CD8-positive, alpha-beta memory T cell (primary cell): ENCODE measurements at regions not wholly inside any gene's neighbourhood (a gene's known extent, or its start where the extent isn't known, plus 50 kb on each side); places are given as distances from the start of the nearest gene placed in this dataset.
"Not testable (repeated sequence)": the region's sequence is repeated elsewhere in the genome, so short reads cannot be mapped to it uniquely, and the experiment has no call there.

Source experiments
- CTCF ChIA-PET: fragments of 350-600 bp; sonication (Branson Sonifier 250); formaldehyde crosslinking; loops from one replicate; lab custom pipeline; 2021; ENCODE audit warnings: antibody characterized with exemption; lab: Charles Lee
- POLR2A ChIA-PET: fragments of 350-600 bp; sonication (Branson Sonifier 250); formaldehyde crosslinking; loops from one replicate; lab custom pipeline; 2021; ENCODE audit warnings: antibody characterized with exemption; lab: Charles Lee
- DNase-seq, 5 donors: peaks; one replicate each; pipeline versions ENCODE4 v3.0.0 to v3.0.0-alpha.2; 2020 to 2022; ENCODE audit warnings: mixed read lengths in 1 of 5
- H3K27ac ChIP-seq: one replicate; pipeline ENCODE4 v1.7.0; 2013; ENCODE audit warnings: low read depth, mild to moderate bottlenecking, low read length, moderate library complexity
- H3K27me3 ChIP-seq: 2 replicates; pipeline ENCODE4 v1.7.0; 2013; ENCODE audit warnings: low read length, mild to moderate bottlenecking; ENCODE audit not compliant: insufficient read depth, poor library complexity, severe bottlenecking
- H3K36me3 ChIP-seq: 2 replicates; pipeline ENCODE4 v1.7.0; 2013; ENCODE audit warnings: mild to moderate bottlenecking, low read length, moderate library complexity; ENCODE audit not compliant: insufficient read depth
- H3K4me1 ChIP-seq: 2 replicates; pipeline ENCODE4 v1.7.0; 2013; ENCODE audit warnings: mild to moderate bottlenecking, low read length, moderate library complexity; ENCODE audit not compliant: insufficient read depth
- H3K4me3 ChIP-seq: 2 replicates; pipeline ENCODE4 v1.7.0; 2013; ENCODE audit warnings: mild to moderate bottlenecking, low read length
- H3K9me3 ChIP-seq: 2 replicates; pipeline ENCODE4 v1.7.0; 2013; ENCODE audit warnings: mild to moderate bottlenecking, low read length
- H3K27ac Mint-ChIP-seq, 8 donors: one replicate each; pipeline ENCODE4 v1.8.0; 2020 to 2021; ENCODE audit warnings: mixed read lengths in 8 of 8, mild to moderate bottlenecking in 6 of 8, inconsistent platforms in 3 of 8, moderate library complexity in 3 of 8
- H3K27me3 Mint-ChIP-seq, 2 donors: one replicate each; pipeline ENCODE4 v1.8.0; 2020 to 2021; ENCODE audit warnings: mixed read lengths in 2 of 2, mild to moderate bottlenecking in 1 of 2, moderate library complexity in 1 of 2
- H3K36me3 Mint-ChIP-seq, 3 donors: one replicate each; pipeline ENCODE4 v1.8.0; 2020 to 2021; ENCODE audit warnings: mixed read lengths in 3 of 3, inconsistent platforms in 1 of 3, mild to moderate bottlenecking in 1 of 3
- H3K4me1 Mint-ChIP-seq, 3 donors: one replicate each; pipeline ENCODE4 v1.8.0; 2020 to 2021; ENCODE audit warnings: mixed read lengths in 3 of 3, inconsistent platforms in 1 of 3, mild to moderate bottlenecking in 1 of 3
- H3K4me3 Mint-ChIP-seq, 7 donors: one replicate each; pipeline ENCODE4 v1.8.0; 2020 to 2021; ENCODE audit warnings: mixed read lengths in 7 of 7, mild to moderate bottlenecking in 6 of 7, moderate library complexity in 4 of 7, inconsistent platforms in 2 of 7
- H3K9me3 Mint-ChIP-seq, 5 donors: one replicate each; pipeline ENCODE4 v1.8.0; 2020 to 2022; ENCODE audit warnings: mixed read lengths in 5 of 5, mild to moderate bottlenecking in 3 of 5, moderate library complexity in 2 of 5, inconsistent platforms in 1 of 5

DNA sequence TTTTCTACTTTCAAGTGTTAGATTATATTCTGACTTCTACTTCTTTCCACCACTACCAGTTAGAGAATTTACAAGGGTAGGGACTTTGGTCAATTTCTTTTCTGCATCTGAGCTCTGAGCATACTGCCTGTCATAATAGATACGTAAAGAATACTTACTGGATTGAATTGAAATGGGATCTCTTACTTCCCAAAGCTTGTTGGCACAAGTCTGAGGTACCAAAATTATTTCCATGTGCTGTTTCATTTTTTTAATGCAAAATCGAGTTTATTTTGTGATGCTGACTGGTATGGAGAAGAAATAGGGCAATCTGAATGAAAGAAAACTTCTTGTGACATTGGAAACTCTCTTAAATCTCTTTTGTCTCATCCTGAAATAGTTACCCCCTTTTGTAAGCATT, 428.9 kb downstream of the SPATA31D1 start:
- POLR2A ChIA-PET: no interaction called here
- Histone ChIP-seq H3K9me3 (no peaks in the 10 kb centered on the region), H3K4me3 (no peak overlapping the region), H3K27me3 (no peaks in the 10 kb centered on the region), H3K36me3 (no peaks in the 10 kb centered on the region), H3K27ac (no peak overlapping the region), H3K4me1 (no peaks in the 10 kb centered on the region)
- Mint-ChIP-seq H3K27ac (no peak overlapping the region), H3K36me3 (no peaks in the 10 kb centered on the region), H3K9me3 (peaks cover 0 to 27% (median 14%) of the 10 kb centered on the region in 5 donors), H3K4me1 (no peaks in the 10 kb centered on the region), H3K4me3 (no peak overlapping the region), H3K27me3 (no peaks in the 10 kb centered on the region)
- CTCF ChIA-PET: no interaction called here
- DNase-seq: no peak

DNA sequence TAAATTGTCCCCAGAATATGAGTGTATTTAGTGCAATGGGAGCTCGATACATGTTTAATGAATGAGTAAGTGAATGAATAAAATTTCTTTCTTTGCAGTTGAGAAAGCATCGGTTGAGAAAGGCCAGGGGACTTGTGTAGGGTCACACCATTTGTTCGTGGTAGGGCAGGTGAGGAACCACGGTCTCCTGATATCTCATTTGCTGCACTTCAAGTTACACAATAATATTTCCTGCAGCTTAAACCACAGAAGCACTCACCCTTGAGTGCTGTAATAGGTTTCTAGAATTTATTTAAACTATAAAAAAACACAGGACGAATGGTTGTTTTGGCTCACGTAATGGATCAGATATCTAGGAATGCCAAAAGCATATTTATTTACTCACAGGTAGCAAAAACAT, 429.8 kb downstream of the SPATA31D1 start:
- Mint-ChIP-seq H3K27me3 (no peaks in the 10 kb centered on the region), H3K4me1 (no peaks in the 10 kb centered on the region), H3K36me3 (no peaks in the 10 kb centered on the region), H3K27ac (no peak overlapping the region), H3K9me3 (peaks cover 2 to 27% (median 14%) of the 10 kb centered on the region in 5 donors), H3K4me3 (no peak overlapping the region)
- Histone ChIP-seq H3K4me3 (no peak overlapping the region), H3K27me3 (no peaks in the 10 kb centered on the region), H3K27ac (no peak overlapping the region), H3K36me3 (no peaks in the 10 kb centered on the region), H3K9me3 (no peaks in the 10 kb centered on the region), H3K4me1 (no peaks in the 10 kb centered on the region)
- ChIA-PET CTCF (no interaction called here), POLR2A (no interaction called here)
- DNase-seq: no peak

DNA sequence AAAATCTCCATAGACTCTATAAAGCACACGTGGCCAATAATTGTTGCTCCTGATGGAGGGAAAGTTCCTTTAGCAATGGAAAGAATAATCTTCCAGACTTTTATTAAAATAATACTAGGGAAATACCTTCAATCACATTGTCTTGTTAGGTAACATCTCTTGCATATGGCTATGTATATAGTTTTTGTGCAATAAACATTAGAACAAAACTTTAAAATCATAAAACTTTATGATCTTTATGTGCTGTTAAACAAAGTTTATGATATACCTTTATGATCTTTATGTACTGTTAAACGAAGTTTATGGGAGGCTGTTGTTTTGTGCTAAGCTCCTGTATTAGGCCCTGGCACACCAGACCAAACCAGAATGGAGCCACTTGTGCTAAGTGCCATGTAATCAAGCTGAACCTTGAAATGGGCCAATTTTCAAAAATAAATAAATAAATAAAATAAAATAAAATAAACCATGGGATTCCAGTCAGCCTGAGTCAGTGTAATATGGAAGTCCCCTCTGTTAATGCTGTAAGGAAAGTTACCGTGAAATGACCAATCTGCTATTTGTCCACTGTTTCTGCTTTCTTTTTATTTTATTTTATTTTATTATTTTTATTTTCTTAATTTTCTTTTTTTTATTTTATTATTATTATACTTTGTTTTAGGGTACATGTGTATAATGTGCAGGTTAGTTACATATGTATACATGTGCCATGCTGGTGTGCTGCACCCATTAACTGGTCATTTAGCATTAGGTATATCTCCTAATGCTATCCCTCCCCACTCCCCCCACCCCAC, 431.3 kb downstream of the SPATA31D1 start:
- no peak for DNase-seq
- peaks cover 2 to 26% (median 6%) of the 10 kb centered on the region in 5 donors for H3K9me3 Mint-ChIP-seq
- H3K27ac Mint-ChIP-seq: no peak overlapping the region
- POLR2A ChIA-PET: no interaction called here
- no peak overlapping the region for H3K27ac ChIP-seq
- H3K4me3 ChIP-seq: no peak overlapping the region
- no peak overlapping the region for H3K4me3 Mint-ChIP-seq
- no peaks in the 10 kb centered on the region for H3K27me3 Mint-ChIP-seq
- H3K36me3 ChIP-seq: no peaks in the 10 kb centered on the region
- no peaks in the 10 kb centered on the region for H3K27me3 ChIP-seq
- H3K4me1 ChIP-seq: no peaks in the 10 kb centered on the region
- no peaks in the 10 kb centered on the region for H3K4me1 Mint-ChIP-seq
- no peaks in the 10 kb centered on the region for H3K36me3 Mint-ChIP-seq
- no peaks in the 10 kb centered on the region for H3K9me3 ChIP-seq
- CTCF ChIA-PET: no interaction called here

- Mint-ChIP-seq H3K4me1 (no peaks in the 10 kb centered on the region), H3K9me3 (peaks cover 0 to 20% (median 3%) of the 10 kb centered on the region in 5 donors), H3K27me3 (no peaks in the 10 kb centered on the region), H3K4me3 (no peak overlapping the region), H3K36me3 (no peaks in the 10 kb centered on the region), H3K27ac (no peak overlapping the region)
- Histone ChIP-seq H3K27me3 (no peaks in the 10 kb centered on the region), H3K9me3 (no peaks in the 10 kb centered on the region), H3K4me1 (no peaks in the 10 kb centered on the region), H3K36me3 (no peaks in the 10 kb centered on the region), H3K4me3 (no peak overlapping the region), H3K27ac (no peak overlapping the region)
- ChIA-PET CTCF (no interaction called here), POLR2A (no interaction called here)
- no peak for DNase-seq
Measured at GRCh38 chr9:82421498-82421897, 432.9 kb downstream of the SPATA31D1 start.

DNA sequence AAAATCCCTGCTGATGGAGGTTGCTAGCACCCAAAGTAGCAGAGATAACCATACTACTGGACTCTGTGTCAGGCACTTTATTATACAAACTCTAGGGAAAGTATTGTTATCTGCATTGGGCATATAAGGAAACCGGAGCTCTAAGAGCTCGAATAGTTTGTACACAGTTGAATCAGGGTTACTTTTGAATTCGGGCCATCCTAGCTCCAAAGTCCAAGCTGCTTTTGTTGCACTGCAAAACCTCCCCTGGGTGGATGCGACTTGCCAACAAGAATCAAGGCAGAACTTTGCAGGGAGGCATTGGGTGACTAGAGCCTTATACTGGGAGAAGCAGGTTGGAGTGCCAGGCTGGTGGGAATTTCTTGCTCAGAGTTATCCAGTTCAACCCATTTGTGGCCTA, 435.1 kb downstream of the SPATA31D1 start:
- no peak for DNase-seq
- no peaks in the 10 kb centered on the region for H3K27me3 Mint-ChIP-seq
- H3K4me1 ChIP-seq: no peaks in the 10 kb centered on the region
- H3K36me3 ChIP-seq: no peaks in the 10 kb centered on the region
- no peaks in the 10 kb centered on the region for H3K4me1 Mint-ChIP-seq
- ChIA-PET CTCF (no interaction called here), POLR2A (no interaction called here)
- H3K36me3 Mint-ChIP-seq: no peaks in the 10 kb centered on the region
- no peak overlapping the region for H3K4me3 ChIP-seq
- no peak overlapping the region for H3K27ac Mint-ChIP-seq
- no peak overlapping the region for H3K27ac ChIP-seq
- H3K4me3 Mint-ChIP-seq: no peak overlapping the region
- H3K9me3 Mint-ChIP-seq: peaks cover 0 to 15% (median 4%) of the 10 kb centered on the region in 5 donors
- no peaks in the 10 kb centered on the region for H3K9me3 ChIP-seq
- H3K27me3 ChIP-seq: no peaks in the 10 kb centered on the region

DNA sequence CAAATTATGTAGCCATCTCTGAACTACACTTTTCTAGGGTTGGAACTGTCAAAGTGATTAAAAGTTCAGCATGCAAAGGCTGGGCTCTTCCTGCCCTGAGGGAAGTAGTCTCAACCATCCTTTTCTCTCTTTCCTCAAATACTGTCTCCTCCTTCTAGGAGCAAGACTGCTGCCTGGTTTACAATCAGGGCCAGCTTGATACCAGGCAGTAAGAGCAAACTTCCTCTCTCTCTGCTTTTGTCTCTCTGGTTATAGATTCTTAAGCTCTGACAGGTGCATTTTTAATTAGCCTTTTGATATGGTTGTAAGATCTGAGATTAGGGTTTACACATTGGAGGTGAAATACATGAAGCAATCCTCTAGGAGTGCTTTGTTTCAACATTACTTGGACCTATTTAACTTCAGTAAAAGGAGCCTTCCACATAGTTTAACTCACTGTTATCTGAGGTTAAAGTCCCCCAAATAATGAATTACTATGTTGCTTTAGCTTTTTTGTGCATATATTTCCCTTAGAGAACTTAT, 436.1 kb downstream of the SPATA31D1 start:
- no peak overlapping the region for H3K27ac Mint-ChIP-seq
- H3K4me1 Mint-ChIP-seq: no peaks in the 10 kb centered on the region
- H3K27ac ChIP-seq: no peak overlapping the region
- H3K36me3 Mint-ChIP-seq: no peaks in the 10 kb centered on the region
- no peaks in the 10 kb centered on the region for H3K27me3 ChIP-seq
- ChIA-PET POLR2A (no interaction called here), CTCF (no interaction called here)
- DNase-seq: no peak
- peaks cover 2 to 10% (median 4%) of the 10 kb centered on the region in 5 donors for H3K9me3 Mint-ChIP-seq
- H3K36me3 ChIP-seq: no peaks in the 10 kb centered on the region
- no peak overlapping the region for H3K4me3 Mint-ChIP-seq
- no peaks in the 10 kb centered on the region for H3K27me3 Mint-ChIP-seq
- H3K9me3 ChIP-seq: no peaks in the 10 kb centered on the region
- H3K4me1 ChIP-seq: no peaks in the 10 kb centered on the region
- no peak overlapping the region for H3K4me3 ChIP-seq

GRCh38 chr9:82431121-82431520, 442.5 kb downstream of the SPATA31D1 start:
- no peak overlapping the region for H3K4me3 ChIP-seq
- Mint-ChIP-seq H3K4me1 (no peaks in the 10 kb centered on the region), H3K36me3 (no peaks in the 10 kb centered on the region), H3K27me3 (peaks cover 0 to 2% of the 10 kb centered on the region in 2 donors), H3K4me3 (no peak overlapping the region), H3K9me3 (peaks cover 0 to 19% (median 8%) of the 10 kb centered on the region in 5 donors), H3K27ac (no peak overlapping the region)
- no peaks in the 10 kb centered on the region for H3K4me1 ChIP-seq
- no peak for DNase-seq
- ChIA-PET POLR2A (interaction anchor here (0.7 kb wide), 1 partner anchor 821 kb away, joined by 3 read pairs; no protein-coding TSS in a partner anchor), CTCF (no interaction called here)
- no peak overlapping the region for H3K27ac ChIP-seq
- no peaks in the 10 kb centered on the region for H3K36me3 ChIP-seq
- H3K9me3 ChIP-seq: no peaks in the 10 kb centered on the region
- H3K27me3 ChIP-seq: no peaks in the 10 kb centered on the region

- H3K27ac Mint-ChIP-seq, H3K27ac ChIP-seq, H3K27me3 Mint-ChIP-seq, H3K36me3 ChIP-seq, H3K4me3 ChIP-seq, H3K9me3 ChIP-seq, H3K27me3 ChIP-seq, DNase-seq, H3K4me1 ChIP-seq, POLR2A ChIA-PET, CTCF ChIA-PET, H3K4me1 Mint-ChIP-seq, H3K4me3 Mint-ChIP-seq, H3K36me3 Mint-ChIP-seq: not testable (repeated sequence)
- H3K9me3 Mint-ChIP-seq: peaks cover 3 to 25% (median 11%) of the 10 kb centered on the region in 5 donors
Measured at GRCh38 chr9:82433290-82433931, 444.8 kb downstream of the SPATA31D1 start.
